ENCODE measurements at regions not wholly inside any gene's neighbourhood (a gene's known extent, or its start where the extent isn't known, plus 50 kb on each side); places are given as distances from the start of the nearest gene placed in this dataset.
"Not testable (repeated sequence)": the region's sequence is repeated elsewhere in the genome, so short reads cannot be mapped to it uniquely, and the experiment has no call there.

GRCh38 chr2:95725677-95726076 is 133.9 kb downstream of the TRIM43 start:
- TF ChIP-seq CTCF (IDR thresholded peaks at IDR 0.05); POLR2AphosphoS5 (IDR thresholded peaks at IDR 0.05); EP300 (IDR thresholded peaks at IDR 0.05; ENCODE audit: low read depth): not testable (repeated sequence)

Measured in transverse colon (tissue), 4 donors.